ENCODE measurements at regions not wholly inside any gene's neighbourhood (a gene's known extent, or its start where the extent isn't known, plus 50 kb on each side); places are given as distances from the start of the nearest gene placed in this dataset.

DNA sequence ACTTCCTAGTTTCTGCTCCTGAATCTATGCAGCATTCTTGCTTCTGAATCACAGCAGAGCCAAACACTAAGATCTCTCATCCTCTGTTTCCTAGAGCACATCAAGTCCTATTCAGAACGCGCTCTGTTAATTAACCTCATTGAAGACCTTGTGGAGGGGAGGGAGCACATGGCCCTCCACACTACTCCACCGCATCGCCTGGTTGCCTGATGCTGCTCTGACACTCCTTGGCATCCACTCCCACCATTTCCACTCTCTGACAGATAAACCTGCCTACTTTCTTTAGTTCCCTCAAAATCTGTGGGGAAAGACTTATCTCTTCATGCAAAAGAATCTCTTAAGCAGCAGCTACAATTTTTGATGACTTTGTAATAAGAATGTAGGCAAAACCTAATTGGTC lies 802.3 kb upstream of the GYPC start:
- ATAC-seq (no peak), DNase-seq (no peak)
- intact Hi-C loops (cut with DNase I, micrococcal nuclease), result no loop called here

DNA sequence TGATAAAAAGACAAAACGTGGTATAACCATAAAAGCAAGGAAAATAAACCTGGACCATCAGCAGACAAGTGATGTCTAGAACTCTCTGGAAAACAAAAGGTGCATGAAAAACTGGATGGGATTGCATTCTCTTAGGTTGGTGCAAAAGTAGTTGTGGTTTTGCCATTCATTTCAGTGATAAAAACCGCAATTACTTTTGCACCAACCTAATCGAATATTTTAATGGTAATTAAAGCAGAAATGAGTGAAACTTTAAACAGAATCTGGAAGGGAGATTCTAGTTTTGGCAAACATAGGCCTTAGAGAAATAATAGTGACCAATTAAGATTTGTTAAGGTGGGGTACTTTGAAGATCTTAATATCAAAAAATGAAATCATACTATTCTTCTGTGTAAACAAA lies 800.8 kb upstream of the GYPC start:
- TF ChIP-seq, protein P1, sequence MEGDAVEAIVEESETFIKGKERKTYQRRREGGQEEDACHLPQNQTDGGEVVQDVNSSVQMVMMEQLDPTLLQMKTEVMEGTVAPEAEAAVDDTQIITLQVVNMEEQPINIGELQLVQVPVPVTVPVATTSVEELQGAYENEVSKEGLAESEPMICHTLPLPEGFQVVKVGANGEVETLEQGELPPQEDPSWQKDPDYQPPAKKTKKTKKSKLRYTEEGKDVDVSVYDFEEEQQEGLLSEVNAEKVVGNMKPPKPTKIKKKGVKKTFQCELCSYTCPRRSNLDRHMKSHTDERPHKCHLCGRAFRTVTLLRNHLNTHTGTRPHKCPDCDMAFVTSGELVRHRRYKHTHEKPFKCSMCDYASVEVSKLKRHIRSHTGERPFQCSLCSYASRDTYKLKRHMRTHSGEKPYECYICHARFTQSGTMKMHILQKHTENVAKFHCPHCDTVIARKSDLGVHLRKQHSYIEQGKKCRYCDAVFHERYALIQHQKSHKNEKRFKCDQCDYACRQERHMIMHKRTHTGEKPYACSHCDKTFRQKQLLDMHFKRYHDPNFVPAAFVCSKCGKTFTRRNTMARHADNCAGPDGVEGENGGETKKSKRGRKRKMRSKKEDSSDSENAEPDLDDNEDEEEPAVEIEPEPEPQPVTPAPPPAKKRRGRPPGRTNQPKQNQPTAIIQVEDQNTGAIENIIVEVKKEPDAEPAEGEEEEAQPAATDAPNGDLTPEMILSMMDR (IDR thresholded peaks at IDR 0.05), result no peak
- DNase-seq (no peak), ATAC-seq (no peak)
- H3K4me1 ChIP-seq (ENCODE audit: low read depth), result no peaks in the 10 kb centered on the region
- no peaks in the 10 kb centered on the region for H3K36me3 ChIP-seq (ENCODE audit: low read depth)
- H3K4me3 ChIP-seq, result no peak overlapping the region
- H3K9me3 ChIP-seq, result no peaks in the 10 kb centered on the region
- intact Hi-C loops (cut with DNase I, micrococcal nuclease), result no loop called here

More for the DNA sequence above, 802.3 kb upstream of the GYPC start:
- no peaks in the 10 kb centered on the region for H3K9me3 ChIP-seq
- H3K36me3 ChIP-seq (ENCODE audit: low read depth), result no peaks in the 10 kb centered on the region
- no peaks in the 10 kb centered on the region for H3K4me1 ChIP-seq (ENCODE audit: low read depth)
- no peak overlapping the region for H3K4me3 ChIP-seq
- TF ChIP-seq, protein P1 (IDR thresholded peaks at IDR 0.05), result no peak

DNA sequence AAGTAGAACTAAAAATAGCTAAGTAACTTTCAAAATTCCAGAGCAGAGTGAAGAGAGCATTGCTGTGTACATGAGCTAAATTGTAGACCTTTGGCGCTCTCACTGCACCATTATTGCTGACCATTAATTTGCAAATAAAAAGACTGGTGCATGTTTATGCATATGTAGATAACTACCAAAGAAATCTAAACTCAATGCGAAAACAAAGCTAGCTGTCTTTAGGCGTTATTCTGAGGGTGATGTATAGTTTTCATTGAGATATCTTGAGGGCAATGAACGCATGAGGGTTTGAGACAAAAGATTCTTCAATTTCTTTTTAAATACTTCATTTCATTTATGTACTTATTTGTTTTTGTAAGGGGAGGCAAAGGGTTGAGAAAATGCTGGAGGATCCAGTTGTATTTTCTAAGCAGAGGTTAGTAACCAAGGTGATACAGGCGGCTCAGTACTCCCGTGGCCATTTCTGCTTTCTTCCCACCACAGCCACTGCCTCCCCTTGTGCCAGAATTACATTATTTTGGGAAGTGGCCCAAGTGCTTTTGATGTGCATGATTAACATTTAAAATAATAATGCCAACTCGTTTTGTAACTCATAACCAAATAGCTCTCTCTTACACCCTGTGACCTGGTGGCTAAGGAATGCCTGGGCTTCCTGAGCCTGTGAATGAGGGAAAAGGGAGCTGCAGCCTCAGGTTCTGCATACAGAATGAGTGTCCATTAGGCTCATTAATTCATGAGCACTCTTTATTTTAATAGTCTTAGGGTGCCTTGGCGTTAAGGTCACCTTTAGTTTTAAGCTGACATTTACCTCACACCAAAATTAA lies 797.8 kb upstream of the GYPC start:
- DNase-seq (no peak), ATAC-seq (no peak)
- H3K4me3 ChIP-seq, result no peak overlapping the region
- TF ChIP-seq, protein P1 (IDR thresholded peaks at IDR 0.05), result no peak
- H3K9me3 ChIP-seq, result no peaks in the 10 kb centered on the region
- H3K36me3 ChIP-seq (ENCODE audit: low read depth), result no peaks in the 10 kb centered on the region
- intact Hi-C loops (cut with DNase I, micrococcal nuclease), result no loop called here
- H3K4me1 ChIP-seq (ENCODE audit: low read depth), result no peaks in the 10 kb centered on the region

DNA sequence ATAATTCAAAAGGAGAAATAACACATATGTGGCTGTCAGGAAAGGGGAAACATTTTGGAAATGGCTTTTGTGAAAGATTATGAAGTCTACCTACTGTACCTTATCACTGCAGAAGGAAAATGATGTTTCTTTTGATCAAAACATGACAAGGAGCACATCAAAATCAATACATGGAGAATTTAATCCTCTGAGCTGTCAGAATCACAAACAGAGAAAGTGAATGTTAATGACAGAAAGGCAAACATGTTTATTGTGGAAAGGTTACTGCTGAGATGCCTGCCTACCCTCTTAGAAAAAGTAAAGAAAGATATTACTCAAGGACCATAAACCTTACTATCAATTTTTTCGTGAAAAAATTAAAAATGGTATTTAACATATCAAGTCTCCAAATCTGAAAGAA lies 794.5 kb upstream of the GYPC start:
- DNase-seq, result no peak
- Histone ChIP-seq H3K36me3 (ENCODE audit: low read depth) (no peaks in the 10 kb centered on the region), H3K4me3 (no peak overlapping the region), H3K9me3 (no peaks in the 10 kb centered on the region), H3K4me1 (ENCODE audit: low read depth) (no peaks in the 10 kb centered on the region)
- intact Hi-C loops (cut with DNase I, micrococcal nuclease), result no loop called here
- TF ChIP-seq, protein P1 (IDR thresholded peaks at IDR 0.05), result no peak
- ATAC-seq, result no peak

DNA sequence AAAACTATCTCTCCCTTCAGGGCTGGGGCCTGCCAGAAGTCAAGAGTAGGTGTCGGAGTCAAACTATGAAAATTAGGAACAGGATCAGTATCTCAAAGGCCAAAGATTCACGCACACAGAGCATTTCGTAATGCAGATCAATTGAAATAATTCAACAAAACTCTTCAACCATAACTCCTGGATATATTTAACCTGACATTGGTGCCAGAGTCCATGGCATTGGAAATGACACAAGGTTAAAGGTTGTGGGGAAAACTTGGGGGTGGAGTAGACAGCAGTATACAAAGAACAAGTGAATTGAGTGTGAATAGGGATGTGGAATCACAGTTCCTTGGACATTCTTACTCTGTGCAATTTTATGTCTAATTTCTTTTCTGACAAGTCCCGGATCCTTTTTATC lies 788.0 kb upstream of the GYPC start:
- DNase-seq (no peak), ATAC-seq (no peak)
- no peaks in the 10 kb centered on the region for H3K4me1 ChIP-seq (ENCODE audit: low read depth)
- intact Hi-C loops (cut with DNase I, micrococcal nuclease), result no loop called here
- H3K9me3 ChIP-seq, result no peaks in the 10 kb centered on the region
- H3K4me3 ChIP-seq, result no peak overlapping the region
- H3K36me3 ChIP-seq (ENCODE audit: low read depth), result no peaks in the 10 kb centered on the region
- TF ChIP-seq, protein P1 (IDR thresholded peaks at IDR 0.05), result no peak

Data from mucosa of descending colon (tissue), 3 donors.